ENCODE measurements at regions not wholly inside any gene's neighbourhood (a gene's known extent, or its start where the extent isn't known, plus 50 kb on each side); places are given as distances from the start of the nearest gene placed in this dataset.

- H3K9ac ChIP-seq (replicated peaks in 1 of 4; ENCODE audit: extremely low read depth in 1 of 4, low read depth in 3 of 4, low read length in 3 of 4) = no peak overlapping the region
- H2AK5ac ChIP-seq (ENCODE audit: low read depth, low read length) = no peak overlapping the region
- H2BK15ac ChIP-seq (ENCODE audit: low read length) = no peak overlapping the region
- no peak overlapping the region for H3K14ac ChIP-seq (ENCODE audit: insufficient read length)
- FAIRE-seq (no peak), DNase-seq (ENCODE audit: low read depth in 1 of 2, low spot score in 2 of 2) (no peak)
- no peak overlapping the region for H3K4ac ChIP-seq (replicated peaks; ENCODE audit: insufficient read length, low read depth, low read length)
- H3K27ac ChIP-seq (ENCODE audit: low read depth, low read length) = no peak overlapping the region
- POLR2A ChIA-PET (ENCODE audit: partially characterized antibody) = interaction anchor here (0.8 kb wide), 1 partner anchor 349 kb away, joined by 3 read pairs; the partner anchor contains the start of genes RPL27A and TRIM66
- H4K5ac ChIP-seq (ENCODE audit: insufficient read length, low read depth, low read length) = no peak overlapping the region
- H3K4me3 ChIP-seq (ENCODE audit: extremely low read depth in 1 of 4, insufficient read depth in 2 of 4, low read depth in 3 of 4, low read length in 4 of 4) = no peak overlapping the region
- no peak overlapping the region for H3K18ac ChIP-seq (ENCODE audit: extremely low read depth, low read length)
- no peak overlapping the region for H3K23ac ChIP-seq (ENCODE audit: insufficient read length)
- no peaks in the 10 kb centered on the region for H3K79me1 ChIP-seq (ENCODE audit: low read depth, low read length)
- CTCF ChIA-PET (ENCODE audit: partially characterized antibody) = interaction anchor here (0.9 to 2.4 kb wide), 13 partner anchors 8 to 140 kb away, joined by 3 to 11 read pairs (median 4); no protein-coding TSS in a partner anchor
- no peaks in the 10 kb centered on the region for H3K23me2 ChIP-seq (ENCODE audit: low read depth, low read length)
- TF ChIP-seq RNF2 (IDR thresholded peaks at IDR 0.05; ENCODE audit: borderline replicate concordance, low read depth, low read length, missing control alignments, poor library complexity, severe bottlenecking) = no peak
- TF ChIP-seq KDM1A (IDR thresholded peaks at IDR 0.05; ENCODE audit: borderline replicate concordance, low read length) = no peak
- no peak for TF ChIP-seq POLR2A (IDR thresholded peaks at IDR 0.05; ENCODE audit: control extremely low read depth in 1 of 2, low read depth in 2 of 2, low read length in 2 of 2)
- H2BK120ac ChIP-seq (replicated peaks; ENCODE audit: low read depth, low read length) = no peak overlapping the region
- WGBS, 2 experiments (ENCODE audit: extremely low coverage in 1 of 2, insufficient coverage in 1 of 2, insufficient read length in 1 of 2, insufficient replicate concordance in 2 of 2, low coverage in 1 of 2, low lambda C conversion rate in 2 of 2, missing lambda C conversion rate in 1 of 2) = 86% methylated on average over 4 of the region's 4 CpGs; no CpG with 5 or more reads in 1 of the 2 experiments
- no peak overlapping the region for H3K4me2 ChIP-seq (ENCODE audit: insufficient read depth in 1 of 2, low read depth in 2 of 2, low read length in 2 of 2)
- no peak overlapping the region for H4K91ac ChIP-seq (replicated peaks; ENCODE audit: insufficient read length, low read length)
- H3K27me3 ChIP-seq (replicated peaks in 1 of 4; ENCODE audit: control insufficient read depth in 3 of 4, extremely low read depth in 1 of 4, insufficient read depth in 3 of 4, low read length in 3 of 4) = no peaks in the 10 kb centered on the region; a peak in 1 of 7 replicates
- H2BK12ac ChIP-seq (ENCODE audit: low read depth, low read length) = no peak overlapping the region
- H2BK5ac ChIP-seq (ENCODE audit: low read depth, low read length) = no peak overlapping the region
- H4K8ac ChIP-seq (ENCODE audit: extremely low read depth, insufficient read depth, low read length) = no peak overlapping the region
- H2BK20ac ChIP-seq (ENCODE audit: low read length) = no peak overlapping the region
- H3K4me1 ChIP-seq (replicated peaks in 1 of 4; ENCODE audit: control insufficient read depth in 3 of 4, insufficient read depth in 4 of 4, low read length in 3 of 4) = peaks cover 0 to 19% (median 14%) of the 10 kb centered on the region in 4 experiments; a peak in 6 of 7 replicates
- H4K20me1 ChIP-seq (replicated peaks in 1 of 2; ENCODE audit: control insufficient read depth in 1 of 2, insufficient read depth in 2 of 2, low read length in 2 of 2) = no peaks in the 10 kb centered on the region
- no peaks in the 10 kb centered on the region for H3K9me3 ChIP-seq (ENCODE audit: insufficient read depth in 2 of 2, low read depth in 1 of 2, low read length in 1 of 2)
- no peaks in the 10 kb centered on the region for H3K79me2 ChIP-seq (ENCODE audit: control insufficient read depth in 1 of 2, insufficient read depth in 2 of 2, low read length in 2 of 2)
- H2AFZ ChIP-seq (ENCODE audit: low read length) = no peak overlapping the region
- H3K56ac ChIP-seq (replicated peaks; ENCODE audit: insufficient read length, low read depth, low read length) = no peak overlapping the region
- no peaks in the 10 kb centered on the region for H3K36me3 ChIP-seq (ENCODE audit: control insufficient read depth in 2 of 4, insufficient read depth in 4 of 4, low read length in 3 of 4)
Measured at GRCh38 chr11:8333376-8333775, 69.7 kb upstream of the LMO1 start.

All from H1 (cell line).